ENCODE measurements at regions not wholly inside any gene's neighbourhood (a gene's known extent, or its start where the extent isn't known, plus 50 kb on each side); places are given as distances from the start of the nearest gene placed in this dataset.

DNA sequence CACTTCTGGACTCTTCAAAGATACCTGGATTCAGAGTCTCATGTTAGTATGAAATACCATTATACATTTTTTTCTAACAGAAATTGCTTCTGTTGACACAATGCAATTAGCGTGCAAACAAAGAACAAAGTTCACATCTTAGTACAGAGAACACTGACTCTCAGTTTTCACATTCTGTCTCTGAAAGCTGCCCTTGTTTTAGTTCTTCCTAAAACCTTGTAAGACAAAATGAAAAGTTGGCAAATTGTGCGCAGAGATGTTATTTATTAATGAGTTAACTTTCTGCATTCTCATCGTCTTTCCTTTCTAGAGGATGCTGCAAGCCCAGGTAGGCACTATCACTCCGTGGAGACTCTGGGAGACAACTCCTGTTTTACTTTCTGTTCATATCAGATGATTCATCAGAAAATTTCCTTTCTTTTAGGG is 377.3 kb upstream of the POU3F3 start:
- no peak for ATAC-seq
- TF ChIP-seq ISL1 (CRISPR knock-in tag; IDR thresholded peaks at IDR 0.05) (no peak), GLIS3 (CRISPR knock-in tag; IDR thresholded peaks at IDR 0.05) (no peak), ARNTL (CRISPR knock-in tag; IDR thresholded peaks at IDR 0.05; ENCODE audit: borderline replicate concordance, low read depth) (no peak), ZC3H10 (CRISPR knock-in tag; IDR thresholded peaks at IDR 0.05) (no peak), BACH2 (CRISPR knock-in tag; IDR thresholded peaks at IDR 0.05; ENCODE audit: borderline replicate concordance) (no peak)

DNA sequence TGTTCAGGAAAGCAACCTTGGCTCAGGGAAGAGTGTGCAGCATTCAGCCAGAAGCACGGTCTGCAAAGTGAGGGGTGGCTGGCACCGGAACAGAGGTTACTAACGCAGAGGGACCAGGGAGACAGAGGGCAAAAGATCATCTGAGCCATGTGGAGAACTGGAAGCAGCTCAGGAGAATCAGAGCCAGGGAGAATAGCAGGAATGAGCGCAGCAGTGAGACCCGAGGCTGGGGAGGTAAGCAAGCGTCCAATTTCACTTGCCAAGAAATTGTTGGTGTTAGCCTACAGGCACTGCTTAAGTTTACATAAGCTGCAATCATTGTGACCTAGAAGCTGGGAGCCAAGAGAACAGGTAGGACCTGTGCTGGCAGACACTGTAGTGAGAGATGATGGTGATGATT is 372.6 kb upstream of the POU3F3 start:
- no peak for ATAC-seq

DNA sequence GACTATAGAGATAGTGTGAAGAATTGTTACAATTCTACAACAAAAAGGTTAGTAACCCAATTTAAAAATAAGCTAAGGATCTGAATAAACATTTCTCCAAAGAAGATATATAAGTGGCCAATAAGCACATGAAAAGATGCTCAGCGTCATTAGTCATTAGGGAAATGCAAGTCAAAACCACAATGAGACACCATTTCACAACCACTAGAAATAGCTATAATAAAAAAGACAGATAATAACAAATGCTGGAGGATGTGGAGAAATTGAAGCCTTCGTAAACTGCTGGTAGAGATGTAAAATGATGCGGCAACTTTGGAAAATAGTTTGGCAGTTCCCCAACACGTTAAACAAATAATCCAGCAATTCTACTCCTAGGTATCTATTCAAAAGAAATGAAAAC is 366.5 kb upstream of the POU3F3 start:
- ATAC-seq, result no peak
- TF ChIP-seq, protein P1, sequence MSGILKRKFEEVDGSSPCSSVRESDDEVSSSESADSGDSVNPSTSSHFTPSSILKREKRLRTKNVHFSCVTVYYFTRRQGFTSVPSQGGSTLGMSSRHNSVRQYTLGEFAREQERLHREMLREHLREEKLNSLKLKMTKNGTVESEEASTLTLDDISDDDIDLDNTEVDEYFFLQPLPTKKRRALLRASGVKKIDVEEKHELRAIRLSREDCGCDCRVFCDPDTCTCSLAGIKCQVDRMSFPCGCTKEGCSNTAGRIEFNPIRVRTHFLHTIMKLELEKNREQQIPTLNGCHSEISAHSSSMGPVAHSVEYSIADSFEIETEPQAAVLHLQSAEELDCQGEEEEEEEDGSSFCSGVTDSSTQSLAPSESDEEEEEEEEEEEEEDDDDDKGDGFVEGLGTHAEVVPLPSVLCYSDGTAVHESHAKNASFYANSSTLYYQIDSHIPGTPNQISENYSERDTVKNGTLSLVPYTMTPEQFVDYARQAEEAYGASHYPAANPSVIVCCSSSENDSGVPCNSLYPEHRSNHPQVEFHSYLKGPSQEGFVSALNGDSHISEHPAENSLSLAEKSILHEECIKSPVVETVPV (CRISPR knock-in tag; IDR thresholded peaks at IDR 0.05), result no peak
- TF ChIP-seq ARNTL (CRISPR knock-in tag; IDR thresholded peaks at IDR 0.05; ENCODE audit: borderline replicate concordance, low read depth), result no peak

More for the DNA sequence above, 372.6 kb upstream of the POU3F3 start:
- no peak for TF ChIP-seq ZFP30 (CRISPR knock-in tag; IDR thresholded peaks at IDR 0.05)
- TF ChIP-seq OSR1 (CRISPR knock-in tag; IDR thresholded peaks at IDR 0.05), result no peak
- TF ChIP-seq SNAI2 (CRISPR knock-in tag; IDR thresholded peaks at IDR 0.05), result no peak
- TF ChIP-seq, protein P1 (CRISPR knock-in tag; IDR thresholded peaks at IDR 0.05), result no peak
- no peak for TF ChIP-seq ZFP3 (CRISPR knock-in tag; IDR thresholded peaks at IDR 0.05)
- no peak for TF ChIP-seq GLIS3 (CRISPR knock-in tag; IDR thresholded peaks at IDR 0.05)

DNA sequence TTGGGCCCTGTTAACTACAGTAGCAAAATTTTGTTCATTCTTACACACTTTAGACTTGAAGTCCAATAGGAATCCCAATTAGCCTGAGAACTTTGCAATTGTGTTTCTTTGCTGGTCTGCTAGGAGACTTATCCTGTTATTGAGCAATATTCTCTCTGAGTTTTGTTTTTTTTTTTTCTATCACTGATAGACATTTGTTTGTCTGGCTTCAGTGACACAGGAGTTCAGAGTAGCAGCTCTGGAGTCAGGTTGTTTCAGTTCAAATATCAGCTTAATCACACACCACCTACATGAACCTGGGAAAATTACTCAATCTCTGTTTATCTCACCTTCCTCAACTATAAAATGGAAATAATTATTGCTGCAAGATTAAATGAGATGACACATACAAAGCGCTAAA is 360.2 kb upstream of the POU3F3 start:
- TF ChIP-seq TOX (CRISPR knock-in tag; IDR thresholded peaks at IDR 0.05; ENCODE audit: borderline replicate concordance) (no peak), RARB (CRISPR knock-in tag; IDR thresholded peaks at IDR 0.05) (no peak), SNAI2 (CRISPR knock-in tag; IDR thresholded peaks at IDR 0.05) (no peak)
- TF ChIP-seq, protein P2, sequence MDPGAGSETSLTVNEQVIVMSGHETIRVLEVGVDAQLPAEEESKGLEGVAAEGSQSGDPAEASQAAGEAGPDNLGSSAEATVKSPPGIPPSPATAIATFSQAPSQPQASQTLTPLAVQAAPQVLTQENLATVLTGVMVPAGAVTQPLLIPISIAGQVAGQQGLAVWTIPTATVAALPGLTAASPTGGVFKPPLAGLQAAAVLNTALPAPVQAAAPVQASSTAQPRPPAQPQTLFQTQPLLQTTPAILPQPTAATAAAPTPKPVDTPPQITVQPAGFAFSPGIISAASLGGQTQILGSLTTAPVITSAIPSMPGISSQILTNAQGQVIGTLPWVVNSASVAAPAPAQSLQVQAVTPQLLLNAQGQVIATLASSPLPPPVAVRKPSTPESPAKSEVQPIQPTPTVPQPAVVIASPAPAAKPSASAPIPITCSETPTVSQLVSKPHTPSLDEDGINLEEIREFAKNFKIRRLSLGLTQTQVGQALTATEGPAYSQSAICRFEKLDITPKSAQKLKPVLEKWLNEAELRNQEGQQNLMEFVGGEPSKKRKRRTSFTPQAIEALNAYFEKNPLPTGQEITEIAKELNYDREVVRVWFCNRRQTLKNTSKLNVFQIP (CRISPR knock-in tag; IDR thresholded peaks at IDR 0.05; ENCODE audit: borderline replicate concordance, low read depth), result no peak
- ATAC-seq, result no peak

DNA sequence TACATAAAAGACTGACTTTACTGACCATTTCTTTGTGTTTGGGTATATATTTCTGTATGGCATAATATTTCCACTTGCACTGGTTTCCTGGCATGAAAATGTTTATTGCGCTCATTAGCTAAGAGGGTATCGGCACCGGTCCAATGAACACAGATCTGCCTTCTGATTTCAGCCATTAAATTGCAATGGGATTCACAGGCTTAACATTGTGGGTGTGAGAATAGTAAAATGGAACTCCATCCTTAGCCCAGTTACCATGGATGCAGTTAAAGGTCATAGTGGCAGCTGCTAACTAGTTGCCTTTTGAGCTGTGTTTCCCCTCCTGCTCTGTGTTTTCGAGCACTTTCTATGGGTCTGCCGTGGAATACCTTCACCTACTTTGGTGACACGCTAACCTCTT is 352.6 kb upstream of the POU3F3 start:
- no peak for TF ChIP-seq RARB (CRISPR knock-in tag; IDR thresholded peaks at IDR 0.05)
- no peak for TF ChIP-seq CSDC2 (CRISPR knock-in tag; IDR thresholded peaks at IDR 0.05)
- no peak for TF ChIP-seq TOX (CRISPR knock-in tag; IDR thresholded peaks at IDR 0.05; ENCODE audit: borderline replicate concordance)
- TF ChIP-seq ZNF70 (CRISPR knock-in tag; IDR thresholded peaks at IDR 0.05), result no peak
- TF ChIP-seq ZNF565 (CRISPR knock-in tag; conservative IDR thresholded peaks at IDR 0.05; ENCODE audit: low read depth), result no peak
- TF ChIP-seq ARNTL (CRISPR knock-in tag; IDR thresholded peaks at IDR 0.05; ENCODE audit: borderline replicate concordance, low read depth), result no peak
- ATAC-seq, result no peak

DNA sequence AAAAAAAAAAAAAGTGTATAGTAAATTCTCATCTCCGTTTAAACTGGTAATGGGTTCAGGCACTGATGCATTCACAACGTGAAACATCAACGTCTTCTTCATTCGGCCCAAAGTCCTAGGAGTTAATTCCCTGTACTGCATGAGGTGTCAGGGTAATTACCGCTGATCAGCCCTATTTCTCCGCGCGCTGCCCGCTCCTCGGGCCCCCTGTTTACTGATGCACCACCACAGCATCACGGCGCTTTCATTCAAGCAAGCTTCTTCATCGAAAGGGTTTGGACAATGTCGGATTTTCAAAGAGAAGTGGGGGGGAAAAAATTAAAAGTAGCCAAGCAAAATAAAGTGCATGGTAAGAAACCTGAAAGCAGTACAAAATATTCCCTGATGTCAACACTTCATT is 352.0 kb upstream of the POU3F3 start:
- TF ChIP-seq, protein P1 (CRISPR knock-in tag; IDR thresholded peaks at IDR 0.05), result no peak
- no peak for TF ChIP-seq TCF4 (CRISPR knock-in tag; IDR thresholded peaks at IDR 0.05; ENCODE audit: borderline replicate concordance)
- ATAC-seq, result no peak

DNA sequence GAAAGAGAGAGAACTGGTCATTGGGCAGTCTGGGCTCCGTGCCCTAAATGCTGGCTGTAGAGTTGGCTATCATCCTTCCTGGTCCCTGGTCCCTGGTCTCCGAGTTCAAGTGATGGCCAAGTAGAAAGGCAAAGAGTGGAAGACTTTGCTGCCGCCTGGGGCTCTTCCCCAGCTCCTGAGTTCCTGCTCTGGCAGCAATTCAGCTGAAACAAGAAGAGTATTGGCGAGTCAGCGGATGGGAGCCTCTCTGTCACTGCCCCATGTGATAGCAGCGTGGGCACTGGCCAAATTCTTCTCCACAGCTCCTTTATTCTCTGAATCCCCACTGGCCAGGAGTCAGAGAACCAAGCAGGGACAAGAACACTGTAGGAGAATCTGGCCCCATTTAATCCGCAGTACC is 351.0 kb upstream of the POU3F3 start:
- ATAC-seq, result no peak
- TF ChIP-seq, protein P3, sequence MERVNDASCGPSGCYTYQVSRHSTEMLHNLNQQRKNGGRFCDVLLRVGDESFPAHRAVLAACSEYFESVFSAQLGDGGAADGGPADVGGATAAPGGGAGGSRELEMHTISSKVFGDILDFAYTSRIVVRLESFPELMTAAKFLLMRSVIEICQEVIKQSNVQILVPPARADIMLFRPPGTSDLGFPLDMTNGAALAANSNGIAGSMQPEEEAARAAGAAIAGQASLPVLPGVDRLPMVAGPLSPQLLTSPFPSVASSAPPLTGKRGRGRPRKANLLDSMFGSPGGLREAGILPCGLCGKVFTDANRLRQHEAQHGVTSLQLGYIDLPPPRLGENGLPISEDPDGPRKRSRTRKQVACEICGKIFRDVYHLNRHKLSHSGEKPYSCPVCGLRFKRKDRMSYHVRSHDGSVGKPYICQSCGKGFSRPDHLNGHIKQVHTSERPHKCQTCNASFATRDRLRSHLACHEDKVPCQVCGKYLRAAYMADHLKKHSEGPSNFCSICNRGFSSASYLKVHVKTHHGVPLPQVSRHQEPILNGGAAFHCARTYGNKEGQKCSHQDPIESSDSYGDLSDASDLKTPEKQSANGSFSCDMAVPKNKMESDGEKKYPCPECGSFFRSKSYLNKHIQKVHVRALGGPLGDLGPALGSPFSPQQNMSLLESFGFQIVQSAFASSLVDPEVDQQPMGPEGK (CRISPR knock-in tag; IDR thresholded peaks at IDR 0.05; ENCODE audit: borderline replicate concordance), result no peak

Measured in SK-N-SH treated with all-trans-retinoic acid at 6 μM for 48 hours (cell line).